OCI-LY1 (cell line): ENCODE measurements at regions not wholly inside any gene's neighbourhood (a gene's known extent, or its start where the extent isn't known, plus 50 kb on each side); places are given as distances from the start of the nearest gene placed in this dataset.

Experiments used
- CTCF ChIP-seq: fragments of 200-600 bp; sonication (generic), shearing (Covaris generic); IDR thresholded peaks from 2 replicates; pipeline ENCODE4 v1.5.1; 2017; ENCODE audit warnings: mild to moderate bottlenecking, antibody characterized with exemption, low read length, moderate library complexity, mixed read lengths
- EZH2 ChIP-seq: fragments of 200-600 bp; sonication (generic), shearing (Covaris generic); IDR thresholded peaks from 2 replicates; pipeline ENCODE4 v1.8.0; 2017; ENCODE audit warnings: borderline replicate concordance, mixed run types, mild to moderate bottlenecking, antibody characterized with exemption, low read length, moderate library complexity, mixed read lengths

GRCh38 chr5:118450554-118451332 lies 537.6 kb downstream of the DTWD2 start:
- TF ChIP-seq EZH2 (no peak), CTCF (no peak)
